Stimulated activated CD4-positive, alpha-beta T cell treated with anti-CD3 and anti-CD28 coated beads, Interleukin-15, amount 100 ng/mL, for 24 hours (primary cell): ENCODE measurements at regions not wholly inside any gene's neighbourhood (a gene's known extent, or its start where the extent isn't known, plus 50 kb on each side); places are given as distances from the start of the nearest gene placed in this dataset.

Experiments used
- DNase-seq: peaks from one replicate; pipeline ENCODE4 v3.0.0-alpha.2; 2020

DNA sequence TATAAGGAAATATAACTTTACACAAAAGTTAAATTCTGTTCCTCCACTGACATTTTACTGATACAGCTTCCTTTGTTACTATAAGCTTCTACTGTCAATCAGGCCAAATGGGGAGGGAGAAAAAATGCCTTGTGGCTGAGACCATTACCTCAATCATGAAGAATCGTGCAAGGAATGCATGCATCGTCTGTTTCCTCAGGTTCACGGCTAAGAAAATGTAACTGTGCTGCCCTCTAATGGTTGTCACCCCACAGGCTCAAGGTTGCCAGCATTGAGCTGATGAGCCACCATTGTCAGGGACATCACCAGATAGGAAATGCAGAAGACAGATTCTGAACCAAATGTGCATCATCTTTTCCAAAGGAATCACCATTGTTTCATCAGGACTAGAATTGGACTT lies 426.9 kb downstream of the CDH2 start:
- DNase-seq = no peak

DNA sequence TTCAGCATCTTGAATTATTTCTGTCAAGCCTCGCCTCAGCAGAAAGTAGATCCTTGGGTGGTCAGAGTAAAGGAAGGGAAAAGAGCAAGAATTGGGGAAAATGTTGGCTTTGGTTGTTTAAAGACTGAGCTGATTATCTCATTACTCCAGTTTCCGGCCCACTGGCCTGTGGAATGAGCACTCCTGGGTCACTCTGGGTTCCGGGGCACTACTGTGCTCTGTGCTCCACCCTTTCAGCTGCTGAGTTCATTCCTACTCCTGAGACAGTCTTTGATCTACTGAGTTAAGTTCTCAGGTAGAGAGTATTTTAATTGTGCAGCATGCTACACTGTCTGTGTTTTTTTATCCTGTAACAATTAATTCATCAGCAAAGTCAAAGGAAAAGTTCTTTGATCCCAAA lies 427.7 kb downstream of the CDH2 start:
- no peak for DNase-seq

DNA sequence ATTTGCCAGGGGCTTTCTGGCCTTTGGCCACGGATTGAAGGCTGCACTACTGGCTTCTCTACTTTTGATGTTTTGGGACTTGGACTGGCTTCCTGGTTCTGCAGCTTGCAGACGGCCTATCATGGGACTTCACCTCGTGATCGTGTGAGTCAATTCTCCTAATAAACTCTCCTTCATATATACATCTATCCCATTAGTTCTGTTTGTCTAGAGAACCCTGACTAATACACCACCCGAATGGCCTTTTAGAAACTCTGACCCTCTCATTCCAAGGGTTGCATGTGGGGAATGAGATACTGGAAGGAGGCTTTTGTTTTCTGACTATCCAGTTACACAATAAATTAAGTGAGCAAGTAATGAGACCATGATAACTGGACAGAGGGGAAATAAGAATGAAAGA lies 430.7 kb downstream of the CDH2 start:
- DNase-seq = no peak

DNA sequence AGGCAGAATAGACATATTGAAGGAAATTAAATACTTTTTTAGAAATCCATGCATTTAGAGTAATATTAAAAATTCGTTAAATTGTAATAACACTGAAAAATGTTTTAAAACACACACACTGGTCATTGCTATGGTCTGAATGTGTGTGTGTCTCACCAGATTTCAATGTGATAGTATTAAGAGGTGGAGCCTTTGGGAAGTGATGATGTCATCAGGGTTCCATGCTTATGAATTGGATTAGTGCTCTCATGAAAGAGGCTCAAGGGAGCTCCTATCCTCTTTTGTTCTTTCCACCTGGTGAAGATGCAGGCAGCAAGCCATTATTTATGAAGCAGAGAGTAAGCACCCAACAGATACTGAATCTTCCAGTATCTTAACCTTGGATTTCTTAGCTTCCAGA lies 441.8 kb downstream of the CDH2 start:
- no peak for DNase-seq

DNA sequence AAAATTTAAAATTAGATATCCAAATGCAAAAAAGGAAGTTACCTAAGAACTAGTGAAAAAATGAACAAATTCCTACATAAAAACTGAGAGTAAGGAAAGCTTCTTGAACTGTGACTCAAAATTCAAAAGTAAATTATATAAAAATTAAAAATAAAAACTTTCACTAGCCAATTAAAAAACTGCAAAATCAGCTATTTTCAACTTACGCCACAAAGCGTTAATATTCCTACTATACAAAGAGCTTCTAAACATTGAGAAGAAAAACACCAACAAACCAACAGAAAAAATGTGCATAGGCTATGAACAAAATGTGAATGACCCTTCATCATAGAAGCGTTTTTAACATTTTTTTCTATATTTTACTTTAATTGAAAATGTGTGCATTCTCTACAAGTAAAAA lies 445.7 kb downstream of the CDH2 start:
- no peak for DNase-seq

DNA sequence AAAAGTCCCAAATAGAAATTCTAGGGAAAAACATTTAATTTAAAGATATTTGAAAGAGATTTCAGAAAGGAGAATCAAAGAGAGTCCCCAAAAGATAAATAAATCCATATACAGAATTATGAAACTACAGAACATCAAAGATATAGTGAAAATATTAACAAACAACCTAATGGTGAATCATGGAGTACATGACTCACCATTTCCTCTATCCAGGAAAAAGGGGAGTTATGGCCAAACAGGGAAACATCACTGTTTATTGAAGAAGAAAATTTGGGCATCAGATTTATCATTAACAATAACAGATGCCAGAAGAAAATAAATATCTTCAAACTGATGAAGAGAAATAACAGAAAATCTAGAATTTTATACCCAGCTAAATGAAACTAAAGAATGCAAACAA lies 448.3 kb downstream of the CDH2 start:
- no peak for DNase-seq

DNA sequence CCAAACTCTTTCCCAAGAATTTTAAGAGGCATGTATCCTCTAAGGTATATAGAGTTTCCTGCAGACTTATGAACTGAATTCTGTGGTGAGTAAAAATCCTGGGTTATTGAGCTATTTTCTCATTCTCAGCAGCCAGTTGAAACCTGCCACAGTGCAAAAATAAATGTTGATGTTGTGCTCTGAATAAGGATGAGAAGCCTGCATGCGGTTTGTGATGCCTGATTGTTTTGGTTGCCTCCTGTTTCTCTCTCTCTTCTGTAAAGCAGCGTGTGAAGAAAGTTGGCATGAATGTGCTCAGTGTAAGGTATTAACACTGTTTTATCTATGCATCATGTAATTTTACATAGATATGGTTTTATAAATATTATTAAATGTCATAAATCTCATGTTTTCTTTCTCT lies 452.6 kb downstream of the CDH2 start:
- DNase-seq = no peak

DNA sequence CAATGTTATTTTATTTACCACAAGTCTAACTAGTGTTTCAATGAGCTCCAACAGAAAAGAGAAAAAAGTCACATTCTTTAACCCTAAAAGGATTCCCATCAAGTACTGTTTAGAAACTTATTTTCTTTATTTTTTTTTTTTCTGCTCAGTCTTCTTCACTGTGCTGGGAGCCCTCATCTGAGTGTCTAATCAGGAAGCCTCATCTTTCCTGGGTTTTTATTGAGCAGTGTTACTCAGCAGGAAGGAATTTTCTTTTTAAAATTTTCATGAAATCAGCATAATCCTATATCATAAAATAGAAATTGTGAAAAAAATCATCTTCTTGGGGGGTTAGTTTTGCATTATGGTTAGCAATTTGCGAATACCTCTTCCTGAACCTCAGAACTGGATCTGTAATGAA lies 453.8 kb downstream of the CDH2 start:
- DNase-seq = no peak

DNA sequence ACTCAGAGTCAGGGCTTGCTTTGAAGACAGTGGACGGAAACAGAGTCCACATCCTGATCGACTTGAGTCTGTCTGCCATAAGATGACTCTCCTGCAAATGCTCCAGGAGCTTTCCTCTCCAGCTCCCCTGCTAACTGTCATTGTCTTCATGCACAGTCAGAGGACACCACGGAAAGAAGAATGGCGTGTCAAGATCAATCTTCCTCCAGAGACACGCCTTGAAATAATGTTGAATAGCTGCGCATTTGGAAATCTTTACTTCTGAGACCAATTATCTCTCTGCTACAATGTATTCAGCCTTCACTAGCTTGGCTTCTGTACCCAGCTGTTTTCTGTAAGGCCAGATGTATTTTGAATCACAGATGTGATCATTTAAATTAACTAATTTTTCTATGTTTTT lies 457.2 kb downstream of the CDH2 start:
- no peak for DNase-seq

DNA sequence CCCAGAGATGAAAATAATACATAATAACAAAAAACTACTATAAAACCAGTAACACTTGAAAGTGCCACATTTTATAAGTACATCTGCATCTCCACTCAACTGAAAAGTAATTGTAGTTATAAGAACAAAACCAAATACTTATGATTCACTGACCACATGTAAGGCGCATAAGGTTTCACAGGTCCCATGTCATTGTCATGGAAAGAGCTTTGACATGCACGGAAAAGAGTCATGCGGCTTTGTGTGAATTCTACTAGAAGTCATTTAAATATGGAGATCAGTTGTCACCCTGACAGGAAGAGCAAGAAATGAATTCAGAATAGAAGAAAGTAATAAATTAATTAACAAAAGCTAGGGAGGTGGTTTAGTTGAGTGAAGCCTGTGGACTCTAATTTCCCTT lies 459.1 kb downstream of the CDH2 start:
- no peak for DNase-seq

DNA sequence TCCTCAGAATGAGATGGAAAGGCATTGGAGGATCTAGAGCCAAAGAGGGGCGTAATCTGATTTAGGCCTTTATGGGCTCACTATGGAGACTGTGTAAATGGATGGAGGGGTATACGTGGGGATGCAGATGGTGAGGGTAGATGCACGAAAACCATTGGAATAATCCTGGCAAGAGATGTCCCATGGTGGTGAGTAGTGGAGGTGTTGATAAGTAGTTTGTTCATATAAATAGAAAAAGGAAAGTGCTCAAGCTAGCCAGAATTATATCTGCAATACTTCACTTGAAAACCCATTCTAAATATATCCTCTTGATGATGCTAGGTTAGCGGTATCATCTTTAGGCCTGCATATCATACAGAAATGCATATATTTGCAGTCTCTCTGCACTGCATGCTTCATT lies 459.7 kb downstream of the CDH2 start:
- no peak for DNase-seq

DNA sequence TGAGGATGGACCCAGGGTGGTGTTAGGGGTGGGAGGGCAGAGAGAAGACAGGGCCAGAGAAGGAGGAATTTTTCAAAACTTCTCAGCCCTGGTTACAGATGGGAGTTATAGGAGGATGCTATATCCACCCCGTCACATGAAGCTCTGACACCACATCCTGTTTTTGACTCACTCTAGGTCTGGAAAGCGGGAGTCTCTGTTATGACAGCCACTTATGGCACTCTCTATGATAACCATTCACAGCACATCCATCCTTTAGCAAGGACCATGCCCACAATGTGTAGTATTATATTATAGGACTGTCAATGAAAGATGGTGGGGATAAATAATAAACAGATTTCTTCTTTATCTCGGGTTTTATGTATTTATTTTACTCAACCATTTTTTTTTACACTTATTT lies 461.2 kb downstream of the CDH2 start:
- no peak for DNase-seq

DNA sequence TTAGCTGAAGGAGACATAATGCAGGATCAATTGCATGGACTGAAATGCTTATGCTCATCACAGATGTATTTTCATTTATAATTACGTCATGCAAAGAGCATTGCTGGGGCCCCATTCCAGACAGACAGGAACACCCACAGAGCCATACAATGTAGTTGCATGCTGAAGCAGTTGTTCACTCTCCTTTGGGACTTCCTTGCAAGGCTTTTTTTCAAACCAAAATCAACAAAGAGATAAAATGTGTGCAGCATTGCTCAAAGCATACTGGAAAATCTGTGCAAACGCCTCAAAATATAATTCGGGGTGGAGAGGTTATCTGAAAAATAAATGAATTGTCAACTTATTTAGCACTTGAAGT lies 463.2 kb downstream of the CDH2 start:
- no peak for DNase-seq

DNA sequence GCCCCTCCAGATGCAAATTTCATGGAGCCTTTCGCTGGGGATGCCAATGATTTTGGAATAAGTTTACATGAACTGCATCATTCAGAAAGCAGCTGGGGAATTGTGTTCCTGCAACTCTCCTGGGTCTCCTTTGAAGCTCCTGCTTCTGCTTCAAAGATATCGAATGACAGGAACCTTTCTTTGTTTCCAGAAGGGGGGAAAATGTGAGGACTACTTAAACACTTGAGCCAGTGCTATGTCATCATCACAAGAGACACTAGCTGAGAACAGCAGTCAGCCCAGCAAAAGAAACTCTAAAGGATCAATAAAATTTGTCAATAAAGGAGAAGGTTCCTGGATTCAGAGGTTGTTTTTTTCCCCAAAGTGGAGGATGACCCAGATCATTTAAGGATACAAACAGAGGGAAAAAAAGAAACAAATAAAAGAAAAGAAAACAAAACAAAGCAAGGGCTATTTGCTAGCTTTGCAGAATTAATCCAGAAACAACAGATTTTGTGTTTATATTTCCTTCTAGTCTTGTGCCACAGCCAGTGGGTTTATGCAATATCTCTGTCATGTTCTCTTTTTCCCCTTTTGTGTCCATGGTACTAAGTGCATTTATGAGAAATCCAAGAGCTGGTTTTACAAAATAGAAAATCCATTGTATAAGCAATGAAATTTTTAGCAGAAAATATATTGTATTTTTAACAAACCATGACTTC lies 463.7 kb downstream of the CDH2 start:
- no peak for DNase-seq

DNA sequence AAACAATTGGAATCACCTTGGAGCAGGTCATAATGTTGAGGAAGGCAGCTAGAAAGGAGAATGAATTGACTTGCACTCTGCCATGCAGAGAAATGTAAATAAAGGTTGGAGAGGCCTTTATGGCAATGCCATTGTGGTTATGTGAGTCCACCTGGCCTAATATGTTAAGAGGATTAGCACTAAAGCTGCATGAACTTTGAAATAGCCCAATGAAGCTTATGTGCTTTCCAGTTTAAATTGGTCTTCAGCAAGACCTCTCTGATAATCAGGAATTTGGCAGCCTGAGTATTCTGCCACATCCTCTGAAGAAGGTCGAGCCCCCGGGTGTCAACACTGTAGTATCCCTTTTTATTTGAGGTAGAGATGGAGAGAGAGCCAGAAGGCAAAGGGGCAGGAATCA lies 464.9 kb downstream of the CDH2 start:
- no peak for DNase-seq

DNA sequence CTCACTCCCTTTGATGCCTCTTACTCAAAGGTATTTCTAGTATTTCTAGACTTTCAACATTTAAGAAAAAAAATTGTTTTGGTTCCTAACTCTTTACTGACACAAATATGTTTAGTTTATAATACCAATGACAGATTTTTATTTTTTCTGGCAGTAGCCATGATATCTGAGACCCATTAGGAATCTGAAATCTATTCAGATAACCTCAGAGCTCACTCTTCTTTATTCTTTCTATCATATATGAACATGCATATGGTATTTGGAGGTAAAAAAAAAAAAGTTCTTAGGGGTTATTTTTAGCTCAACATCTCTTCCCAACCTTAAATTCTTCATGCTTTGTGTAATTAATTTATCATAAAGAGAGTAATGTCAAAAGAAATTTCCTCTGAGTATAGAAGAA lies 465.5 kb downstream of the CDH2 start:
- DNase-seq = no peak

DNA sequence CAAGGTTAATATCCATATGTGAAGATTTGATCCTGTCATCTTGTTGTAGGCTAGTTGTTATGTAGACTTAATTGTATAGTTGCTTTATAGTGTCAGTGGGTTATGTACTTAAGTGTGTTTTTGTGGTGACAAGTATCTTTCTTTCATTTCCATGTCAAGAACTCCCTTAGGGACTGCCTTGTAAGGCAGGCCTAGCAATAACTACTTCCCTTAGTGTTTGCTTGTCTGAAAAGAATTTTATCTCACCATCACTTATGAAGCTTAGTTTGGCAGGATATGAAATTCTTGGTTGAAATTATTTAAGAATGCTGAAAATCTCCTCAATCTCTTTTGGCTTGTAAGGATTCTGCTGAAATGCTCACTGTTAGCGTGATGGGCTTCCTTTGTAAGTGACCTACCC lies 467.6 kb downstream of the CDH2 start:
- DNase-seq = no peak

DNA sequence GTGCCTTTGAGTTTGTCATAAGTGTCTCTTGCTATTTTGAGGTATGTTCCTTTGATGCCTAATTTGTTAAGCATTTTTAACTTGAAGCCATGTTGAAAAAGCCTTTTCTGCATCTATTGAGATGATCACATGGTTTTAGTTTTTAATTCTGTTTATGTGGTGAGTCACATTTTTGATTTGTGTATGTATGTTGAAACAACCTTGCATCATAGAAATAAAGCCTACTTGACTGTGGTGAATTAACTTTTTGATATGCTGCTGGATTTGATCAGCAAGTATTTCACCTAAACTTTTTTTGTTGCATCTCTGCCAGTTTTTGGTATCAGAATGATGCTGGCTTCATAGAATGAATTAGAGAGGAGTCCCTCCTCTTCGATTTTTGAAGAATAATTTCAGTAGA lies 469.7 kb downstream of the CDH2 start:
- DNase-seq = no peak

DNA sequence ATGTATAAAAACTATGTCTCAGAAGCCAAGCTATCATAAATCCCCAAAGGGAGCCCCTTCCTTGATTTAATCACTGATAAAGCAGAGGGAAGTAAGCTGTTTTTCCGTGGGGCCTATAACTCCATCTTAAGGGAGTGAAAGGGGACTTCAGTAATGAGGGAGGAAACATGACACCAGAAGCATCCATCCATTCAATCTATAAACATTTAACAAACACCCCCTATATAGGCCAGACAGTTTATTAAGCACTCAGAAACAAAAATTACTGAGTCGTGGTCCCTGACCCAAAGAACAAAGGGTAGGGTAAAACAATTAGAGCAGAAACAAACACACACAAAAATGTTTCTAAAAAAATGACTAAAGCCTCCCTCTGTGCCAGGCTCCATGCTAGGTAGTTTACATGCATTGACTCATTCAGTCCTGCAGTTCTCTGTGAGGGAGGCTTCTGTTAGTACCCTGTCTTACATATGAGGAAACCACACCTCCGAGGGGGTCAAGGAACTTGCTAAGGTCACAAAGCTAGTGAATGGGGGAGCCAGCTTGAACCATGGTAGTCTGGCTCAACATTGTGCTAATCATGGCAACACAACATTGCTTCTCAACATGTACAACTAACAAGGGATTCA lies 472.1 kb downstream of the CDH2 start:
- DNase-seq = no peak

DNA sequence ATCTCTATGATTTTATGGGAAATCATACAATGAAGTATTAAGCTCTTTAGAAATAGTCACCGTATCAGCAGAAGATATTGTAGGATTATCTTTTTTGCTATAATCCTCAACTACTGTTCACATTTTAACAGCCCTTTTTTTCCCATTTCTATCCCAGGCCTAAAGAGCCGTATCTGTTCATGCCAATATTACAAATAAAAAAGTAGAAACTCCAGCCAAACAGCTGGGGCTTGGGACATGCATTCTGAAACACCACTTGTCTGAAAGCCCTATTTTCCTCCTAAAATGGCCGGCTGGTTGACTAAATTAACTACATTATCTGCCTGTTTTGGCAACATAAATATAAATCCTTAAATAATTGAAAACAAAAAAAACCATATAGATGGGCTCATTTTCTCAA lies 477.8 kb downstream of the CDH2 start:
- DNase-seq = no peak

DNA sequence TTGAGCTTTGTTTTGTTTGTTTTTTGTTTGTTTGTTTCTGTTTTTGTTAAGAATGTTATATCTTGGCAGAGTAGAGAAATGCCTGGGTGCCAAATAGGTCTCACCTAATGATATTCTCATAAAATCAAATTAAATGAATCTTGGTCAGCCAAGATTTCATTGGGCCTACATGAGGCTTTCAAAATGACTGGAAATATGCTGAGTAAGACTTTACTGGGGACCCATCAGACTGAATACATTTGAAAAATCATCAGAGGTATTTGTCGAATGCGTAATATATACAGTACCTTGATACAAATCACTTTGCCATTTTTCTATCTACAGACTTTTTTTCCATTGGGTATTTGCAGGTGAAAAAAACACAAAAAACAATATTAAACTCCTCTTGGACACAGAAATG lies 480.8 kb downstream of the CDH2 start:
- DNase-seq = no peak

DNA sequence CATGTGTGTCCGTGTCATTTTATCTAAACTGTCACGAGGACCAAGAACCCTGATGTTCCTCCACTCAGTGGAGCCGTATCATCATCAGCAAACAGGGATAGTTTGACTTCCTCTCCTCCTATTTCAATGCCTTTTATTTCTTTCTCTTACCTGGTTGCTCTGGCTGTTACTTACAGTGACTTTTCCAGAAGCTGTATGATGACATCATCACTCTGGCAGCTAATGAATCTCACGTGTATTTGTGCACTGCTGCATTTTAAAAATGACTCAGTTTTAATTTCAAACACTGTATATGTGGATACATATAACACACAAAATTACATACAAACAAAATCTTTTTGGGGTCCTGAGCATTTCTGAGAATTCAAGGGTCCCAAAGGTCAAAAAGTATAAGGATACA lies 481.4 kb downstream of the CDH2 start:
- DNase-seq = no peak

DNA sequence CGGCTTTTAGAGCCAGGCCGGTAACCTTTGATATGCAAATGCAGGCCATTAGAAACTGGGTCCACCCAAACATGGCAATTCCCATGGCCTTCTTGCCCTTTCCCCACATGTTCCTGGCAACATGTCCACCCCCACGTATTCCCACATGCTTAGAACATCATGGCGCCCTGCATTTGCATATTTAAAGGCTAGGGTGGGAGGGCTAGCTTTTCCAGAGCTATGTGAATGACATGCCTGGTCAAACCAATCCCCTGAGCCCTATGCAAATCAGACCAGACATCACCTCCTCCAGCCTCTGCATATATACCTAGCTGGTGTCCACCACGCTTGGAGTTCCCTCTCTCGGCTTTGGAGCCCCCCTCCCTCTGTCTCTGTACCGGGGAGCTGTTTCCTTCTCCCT lies 481.9 kb downstream of the CDH2 start:
- no peak for DNase-seq

DNA sequence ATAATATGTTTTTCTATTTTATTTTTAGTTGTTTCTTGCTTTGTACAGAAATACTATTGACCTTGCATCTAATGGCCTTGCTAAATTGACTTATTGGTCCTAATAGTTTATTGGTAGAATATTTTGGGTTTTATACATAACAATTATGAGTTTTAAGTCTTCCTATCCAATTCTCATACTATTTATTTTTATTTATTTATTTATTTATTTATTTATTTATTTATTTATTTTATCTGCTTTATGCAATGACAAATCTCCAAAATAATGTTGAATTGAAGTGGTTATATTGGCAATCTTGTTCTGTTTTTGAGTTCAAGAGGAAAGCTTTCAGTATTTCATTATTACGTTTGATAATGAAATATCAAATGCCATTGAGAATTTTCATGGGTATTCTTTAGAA lies 488.3 kb downstream of the CDH2 start:
- no peak for DNase-seq

DNA sequence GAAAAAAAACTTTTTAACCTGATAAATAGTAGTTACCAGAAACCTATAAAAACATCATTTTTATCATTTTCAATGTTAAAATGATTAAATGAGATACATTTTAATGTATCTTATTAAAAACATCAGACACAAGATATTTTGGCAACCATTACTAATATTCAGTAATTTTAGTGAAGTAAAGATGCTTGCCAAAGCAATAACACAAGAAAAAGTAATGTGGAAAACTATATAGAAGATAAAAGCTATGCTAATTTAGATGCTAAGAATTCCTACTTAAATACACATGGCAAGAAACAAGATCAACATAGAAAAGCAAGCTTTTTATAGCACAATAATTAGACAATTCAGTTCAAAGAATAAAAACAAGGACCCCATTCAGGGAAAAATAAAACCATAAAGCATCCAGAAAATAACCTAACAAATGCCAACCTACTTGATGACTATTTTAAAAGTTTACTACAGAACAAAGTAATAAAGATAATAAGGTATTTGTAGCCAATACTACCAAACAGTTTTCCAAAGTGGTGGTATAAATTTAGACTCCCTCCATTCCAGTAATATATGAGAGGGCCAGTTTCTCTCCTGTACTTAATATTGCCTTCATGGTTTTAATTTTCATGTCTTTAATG lies 489.5 kb downstream of the CDH2 start:
- DNase-seq = no peak
